WERI-Rb-1 (cell line): ENCODE measurements at regions not wholly inside any gene's neighbourhood (a gene's known extent, or its start where the extent isn't known, plus 50 kb on each side); places are given as distances from the start of the nearest gene placed in this dataset.

Experiments
- DNase-seq: peaks from one replicate; pipeline ENCODE4 v3.0.0-alpha.2; 2020
- H3K27ac ChIP-seq: fragments of 250-450 bp; sonication (Bioruptor Pico); 2 replicates; pipeline ENCODE4 v1.5.1; 2020; ENCODE audit warnings: mild to moderate bottlenecking, moderate library complexity
- H3K27me3 ChIP-seq: fragments of 250-450 bp; sonication (Bioruptor Pico); 2 replicates; pipeline ENCODE4 v1.5.1; 2021; ENCODE audit warnings: mild to moderate bottlenecking, low read depth, moderate library complexity; ENCODE audit not compliant: insufficient read depth, severe bottlenecking
- H3K36me3 ChIP-seq: fragments of 250-450 bp; sonication (Bioruptor Pico); 2 replicates; pipeline ENCODE4 v1.5.1; 2020; ENCODE audit warnings: mild to moderate bottlenecking, moderate library complexity
- H3K4me3 ChIP-seq: 2 replicates; pipeline ENCODE4 v1.5.1; 2011; ENCODE audit warnings: low read depth, mild to moderate bottlenecking, control low read depth, low read length
- H3K9me3 ChIP-seq: fragments of 250-450 bp; sonication (Bioruptor Pico); 2 replicates; pipeline ENCODE4 v1.5.1; 2021; ENCODE audit warnings: mild to moderate bottlenecking, moderate library complexity; ENCODE audit not compliant: severe bottlenecking
- CTCF ChIP-seq: IDR thresholded peaks from 2 replicates; pipeline ENCODE4 v1.5.1; 2011; ENCODE audit warnings: low read depth, mild to moderate bottlenecking, control low read depth, inconsistent platforms, low read length

- H3K27ac ChIP-seq, result no peak overlapping the region
- H3K36me3 ChIP-seq, result no peaks in the 10 kb centered on the region
- no peak for TF ChIP-seq CTCF
- H3K4me3 ChIP-seq, result no peak overlapping the region
- no peaks in the 10 kb centered on the region for H3K9me3 ChIP-seq
- no peaks in the 10 kb centered on the region for H3K27me3 ChIP-seq
- no peak for DNase-seq
Observed at GRCh38 chr5:158638396-158638795, 461.3 kb downstream of the EBF1 start.

- no peak for DNase-seq
- Histone ChIP-seq H3K27ac (no peak overlapping the region), H3K27me3 (no peaks in the 10 kb centered on the region), H3K36me3 (no peaks in the 10 kb centered on the region), H3K4me3 (no peak overlapping the region), H3K9me3 (no peaks in the 10 kb centered on the region)
- no peak for TF ChIP-seq CTCF
Observed at GRCh38 chr5:158637039-158637438, 462.7 kb downstream of the EBF1 start.

GRCh38 chr5:158635565-158635964 is 464.2 kb downstream of the EBF1 start:
- no peaks in the 10 kb centered on the region for H3K27me3 ChIP-seq
- DNase-seq, result no peak
- no peaks in the 10 kb centered on the region for H3K9me3 ChIP-seq
- H3K4me3 ChIP-seq, result no peak overlapping the region
- no peak overlapping the region for H3K27ac ChIP-seq
- no peak for TF ChIP-seq CTCF
- H3K36me3 ChIP-seq, result no peaks in the 10 kb centered on the region

GRCh38 chr5:158634714-158635113 is 465.0 kb downstream of the EBF1 start:
- Histone ChIP-seq H3K27me3 (no peaks in the 10 kb centered on the region), H3K4me3 (no peak overlapping the region), H3K36me3 (no peaks in the 10 kb centered on the region), H3K9me3 (no peaks in the 10 kb centered on the region), H3K27ac (no peak overlapping the region)
- no peak for DNase-seq
- TF ChIP-seq CTCF, result no peak

- no peak for TF ChIP-seq CTCF
- Histone ChIP-seq H3K27ac (no peak overlapping the region), H3K4me3 (no peak overlapping the region), H3K27me3 (no peaks in the 10 kb centered on the region), H3K9me3 (no peaks in the 10 kb centered on the region), H3K36me3 (no peaks in the 10 kb centered on the region)
- DNase-seq, result no peak
Observed at GRCh38 chr5:158629591-158630312, 470.0 kb downstream of the EBF1 start.

GRCh38 chr5:158626718-158627117 is 473.0 kb downstream of the EBF1 start:
- H3K9me3 ChIP-seq, result no peaks in the 10 kb centered on the region
- TF ChIP-seq CTCF, result no peak
- H3K27me3 ChIP-seq, result no peaks in the 10 kb centered on the region
- no peak overlapping the region for H3K27ac ChIP-seq
- H3K36me3 ChIP-seq, result no peaks in the 10 kb centered on the region
- no peak for DNase-seq
- H3K4me3 ChIP-seq, result no peak overlapping the region
